ENCODE measurements at regions not wholly inside any gene's neighbourhood (a gene's known extent, or its start where the extent isn't known, plus 50 kb on each side); places are given as distances from the start of the nearest gene placed in this dataset.

DNA sequence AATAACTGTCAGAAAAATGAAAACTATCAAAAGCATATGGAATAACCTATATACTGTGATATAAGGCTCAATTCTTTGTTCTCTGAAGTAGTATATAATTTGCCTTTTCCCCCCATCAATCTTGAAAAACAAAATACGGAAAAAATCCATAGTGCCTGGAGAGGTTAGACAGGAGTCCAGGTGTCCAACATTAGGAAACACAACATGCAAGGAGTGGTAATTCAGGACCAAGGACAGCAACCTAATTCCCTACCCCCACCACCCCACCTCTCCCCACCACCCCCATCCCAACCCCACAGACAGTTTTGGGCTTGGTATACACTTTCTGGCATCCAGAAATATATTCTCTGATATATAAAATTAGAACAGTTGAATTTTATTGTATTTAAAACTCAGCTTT, 55.1 kb upstream of the SLC25A26 start:
- no peak overlapping the region for H3K4me3 ChIP-seq (ENCODE audit: low read depth, poor library complexity, severe bottlenecking)
- 57 to 83% methylated on average over 1 of the region's 1 CpG for WGBS, 2 donors
- TF ChIP-seq POLR2A (IDR thresholded peaks at IDR 0.05): no peak
- TF ChIP-seq, protein P1, sequence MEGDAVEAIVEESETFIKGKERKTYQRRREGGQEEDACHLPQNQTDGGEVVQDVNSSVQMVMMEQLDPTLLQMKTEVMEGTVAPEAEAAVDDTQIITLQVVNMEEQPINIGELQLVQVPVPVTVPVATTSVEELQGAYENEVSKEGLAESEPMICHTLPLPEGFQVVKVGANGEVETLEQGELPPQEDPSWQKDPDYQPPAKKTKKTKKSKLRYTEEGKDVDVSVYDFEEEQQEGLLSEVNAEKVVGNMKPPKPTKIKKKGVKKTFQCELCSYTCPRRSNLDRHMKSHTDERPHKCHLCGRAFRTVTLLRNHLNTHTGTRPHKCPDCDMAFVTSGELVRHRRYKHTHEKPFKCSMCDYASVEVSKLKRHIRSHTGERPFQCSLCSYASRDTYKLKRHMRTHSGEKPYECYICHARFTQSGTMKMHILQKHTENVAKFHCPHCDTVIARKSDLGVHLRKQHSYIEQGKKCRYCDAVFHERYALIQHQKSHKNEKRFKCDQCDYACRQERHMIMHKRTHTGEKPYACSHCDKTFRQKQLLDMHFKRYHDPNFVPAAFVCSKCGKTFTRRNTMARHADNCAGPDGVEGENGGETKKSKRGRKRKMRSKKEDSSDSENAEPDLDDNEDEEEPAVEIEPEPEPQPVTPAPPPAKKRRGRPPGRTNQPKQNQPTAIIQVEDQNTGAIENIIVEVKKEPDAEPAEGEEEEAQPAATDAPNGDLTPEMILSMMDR (IDR thresholded peaks at IDR 0.05): no peak
- no peak for DNase-seq (ENCODE audit: low spot score in 2 of 2)
- intact Hi-C loops (cut with DNase I; ENCODE audit: low total_unique reads): no loop called here

DNA sequence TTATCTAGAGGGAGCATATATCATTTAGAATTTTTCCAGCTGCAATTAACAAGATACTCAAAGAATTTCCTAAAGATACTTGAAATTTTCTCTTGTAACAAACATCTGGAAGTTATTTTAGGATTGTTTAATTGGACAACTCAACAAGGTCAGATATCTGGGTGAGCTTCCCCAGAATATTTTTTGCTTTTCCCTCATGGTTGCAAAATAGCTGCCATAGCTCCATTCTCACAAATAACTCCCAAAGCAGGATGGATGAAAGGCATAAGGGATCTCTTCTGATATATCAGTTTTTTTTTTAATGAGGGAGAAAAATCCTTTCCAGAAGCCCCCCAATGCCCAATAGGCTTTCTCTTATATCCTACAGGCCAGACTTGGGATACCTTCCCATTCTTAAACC, 56.6 kb upstream of the SLC25A26 start:
- no peak for DNase-seq (ENCODE audit: low spot score in 2 of 2)
- no peak for TF ChIP-seq POLR2A (IDR thresholded peaks at IDR 0.05)
- TF ChIP-seq, protein P1 (IDR thresholded peaks at IDR 0.05): no peak
- intact Hi-C loops (cut with DNase I; ENCODE audit: low total_unique reads): no loop called here
- H3K4me3 ChIP-seq (ENCODE audit: low read depth, poor library complexity, severe bottlenecking): no peak overlapping the region

DNA sequence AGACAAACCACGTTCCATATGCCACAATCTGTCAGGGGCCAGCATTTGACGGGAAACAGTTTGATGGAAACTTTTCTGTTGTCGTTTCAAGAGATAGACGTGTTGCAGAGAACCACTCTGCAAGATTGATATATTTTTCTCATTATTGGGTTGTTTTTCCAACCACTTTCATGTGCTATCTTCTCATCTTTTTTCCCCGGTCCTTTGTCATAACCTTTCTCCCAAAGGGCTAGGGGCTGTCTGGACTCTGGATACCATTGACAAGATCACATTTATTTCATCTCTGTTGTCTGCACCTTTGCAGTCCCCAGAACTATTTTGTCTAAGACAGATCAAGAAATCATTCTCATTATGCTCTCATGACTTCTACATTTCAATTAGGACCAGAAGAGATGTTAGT, 57.6 kb upstream of the SLC25A26 start:
- no peak for DNase-seq (ENCODE audit: low spot score in 2 of 2)
- no peak for TF ChIP-seq POLR2A (IDR thresholded peaks at IDR 0.05)
- TF ChIP-seq, protein P1 (IDR thresholded peaks at IDR 0.05): no peak
- WGBS, 2 donors: 75 to 78% methylated on average over 5 of the region's 5 CpGs
- intact Hi-C loops (cut with DNase I; ENCODE audit: low total_unique reads): no loop called here
- H3K4me3 ChIP-seq (ENCODE audit: low read depth, poor library complexity, severe bottlenecking): no peak overlapping the region

DNA sequence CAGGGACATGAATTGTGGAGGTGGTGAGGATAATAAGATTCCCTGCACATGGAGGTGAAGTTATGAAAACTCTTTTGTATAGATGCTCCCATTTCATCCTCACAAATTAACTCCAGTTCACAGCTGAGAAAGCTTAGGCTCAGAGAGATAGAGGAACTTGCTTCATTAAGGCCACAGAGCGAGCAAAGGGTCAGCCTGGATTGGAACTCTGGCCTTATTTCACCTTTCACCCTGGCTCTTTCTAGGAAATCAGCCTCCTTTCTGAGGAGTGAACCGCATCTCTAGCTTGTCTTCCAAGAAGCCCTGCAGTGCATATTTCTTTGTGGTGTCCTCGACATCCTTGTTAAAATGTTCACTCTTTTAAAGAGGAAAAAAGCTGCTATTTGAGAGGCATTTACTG, 58.0 kb upstream of the SLC25A26 start:
- H3K4me3 ChIP-seq (ENCODE audit: low read depth, poor library complexity, severe bottlenecking): no peak overlapping the region
- no peak for DNase-seq (ENCODE audit: low spot score in 2 of 2)
- TF ChIP-seq, protein P1 (IDR thresholded peaks at IDR 0.05): no peak
- no peak for TF ChIP-seq POLR2A (IDR thresholded peaks at IDR 0.05)
- intact Hi-C loops (cut with DNase I; ENCODE audit: low total_unique reads): no loop called here
- 63% methylated on average over 3 of the region's 3 CpGs for WGBS, 2 donors

DNA sequence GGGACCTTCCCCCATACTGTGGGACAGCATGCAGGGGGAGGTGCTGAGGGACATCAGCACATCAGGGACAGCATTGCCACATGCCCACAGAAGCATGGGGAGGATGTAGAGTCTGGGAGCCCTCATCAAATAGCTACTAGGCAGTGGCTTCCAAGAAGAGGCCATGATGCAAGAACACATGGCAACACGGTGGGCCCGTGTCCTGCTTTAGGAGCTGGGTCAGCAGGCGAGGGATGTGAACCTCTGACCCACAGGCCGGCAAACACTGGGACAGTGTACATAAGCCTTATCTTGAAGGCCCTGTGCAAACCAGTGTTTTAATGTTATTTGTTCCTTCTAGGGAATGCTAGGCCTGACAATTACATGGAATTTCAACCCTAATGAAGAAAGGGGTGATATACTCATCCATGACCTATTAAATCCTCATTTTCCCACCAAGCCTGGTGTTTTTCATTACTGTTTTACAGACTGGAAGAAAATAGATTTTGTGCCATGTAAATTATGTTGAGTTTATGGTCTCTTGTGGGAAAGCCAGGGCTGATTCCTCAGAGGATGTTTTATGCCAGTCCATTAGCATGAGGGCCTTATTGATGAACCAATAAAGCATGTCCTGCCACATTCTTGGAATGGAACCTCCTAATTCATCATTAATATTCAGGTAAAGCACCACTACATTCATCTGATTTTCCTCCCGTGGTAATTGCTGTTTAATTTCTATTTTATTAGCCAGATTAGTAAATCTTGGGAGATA, 61.7 kb upstream of the SLC25A26 start:
- 80 to 88% methylated on average over 5 of the region's 5 CpGs for whole genome bisulfite sequencing, 2 donors
- no peak overlapping the region for H3K4me3 ChIP-seq (ENCODE audit: low read depth, poor library complexity, severe bottlenecking)
- intact Hi-C loops (cut with DNase I; ENCODE audit: low total_unique reads): no loop called here
- TF ChIP-seq, protein P1 (IDR thresholded peaks at IDR 0.05): no peak
- no peak for TF ChIP-seq POLR2A (IDR thresholded peaks at IDR 0.05)
- DNase-seq (ENCODE audit: low spot score in 2 of 2): no peak

DNA sequence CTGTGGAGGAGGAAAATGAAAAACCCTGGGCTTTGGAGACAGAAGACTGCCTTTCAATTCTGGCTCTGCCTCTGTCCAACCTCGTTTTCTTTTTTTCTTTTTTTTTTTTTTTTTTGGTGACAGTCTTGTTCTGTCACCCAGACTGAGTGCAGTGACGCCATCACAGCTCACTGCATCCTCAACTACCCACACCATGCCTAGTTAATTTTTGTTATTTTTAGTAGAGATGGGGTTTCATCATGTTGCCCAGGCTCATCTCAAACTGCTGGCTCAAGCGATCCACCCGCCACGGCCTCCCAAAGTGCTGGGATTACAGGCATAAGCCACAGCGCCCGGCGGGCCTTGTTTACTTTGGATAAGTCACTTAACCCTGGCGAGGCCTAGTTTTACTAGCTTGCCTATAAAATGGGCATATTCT, 66.3 kb upstream of the SLC25A26 start:
- no peak overlapping the region for H3K4me3 ChIP-seq (ENCODE audit: low read depth, poor library complexity, severe bottlenecking)
- no peak for DNase-seq (ENCODE audit: low spot score in 2 of 2)
- intact Hi-C loops (cut with DNase I; ENCODE audit: low total_unique reads): no loop called here
- 67 to 70% methylated on average over 9 of the region's 9 CpGs for WGBS, 2 donors
- TF ChIP-seq, protein P1 (IDR thresholded peaks at IDR 0.05): no peak
- TF ChIP-seq POLR2A (IDR thresholded peaks at IDR 0.05): no peak
